IPS-NIHi7 (cell line): ENCODE measurements at regions not wholly inside any gene's neighbourhood (a gene's known extent, or its start where the extent isn't known, plus 50 kb on each side); places are given as distances from the start of the nearest gene placed in this dataset.
"Not testable (repeated sequence)": the region's sequence is repeated elsewhere in the genome, so short reads cannot be mapped to it uniquely, and the experiment has no call there.

Experiments
- DNase-seq: peaks from one replicate; pipeline ENCODE4 v3.0.0; 2012; ENCODE audit warnings: mixed read lengths; ENCODE audit errors: extremely low spot score

GRCh38 chr7:153998896-153999295 is 53.3 kb upstream of the DPP6 start:
- DNase-seq: not testable (repeated sequence)
